Activated CD4-positive, alpha-beta T cell treated with anti-CD3 and anti-CD28 coated beads, Interleukin-2, amount 50 U/mL, for 4 hours (primary cell): ENCODE measurements at regions not wholly inside any gene's neighbourhood (a gene's known extent, or its start where the extent isn't known, plus 50 kb on each side); places are given as distances from the start of the nearest gene placed in this dataset.

ENCODE experiments used
- DNase-seq, 2 experiments: peaks; one replicate each; pipeline ENCODE4 v3.0.0-alpha.2; 2020

DNA sequence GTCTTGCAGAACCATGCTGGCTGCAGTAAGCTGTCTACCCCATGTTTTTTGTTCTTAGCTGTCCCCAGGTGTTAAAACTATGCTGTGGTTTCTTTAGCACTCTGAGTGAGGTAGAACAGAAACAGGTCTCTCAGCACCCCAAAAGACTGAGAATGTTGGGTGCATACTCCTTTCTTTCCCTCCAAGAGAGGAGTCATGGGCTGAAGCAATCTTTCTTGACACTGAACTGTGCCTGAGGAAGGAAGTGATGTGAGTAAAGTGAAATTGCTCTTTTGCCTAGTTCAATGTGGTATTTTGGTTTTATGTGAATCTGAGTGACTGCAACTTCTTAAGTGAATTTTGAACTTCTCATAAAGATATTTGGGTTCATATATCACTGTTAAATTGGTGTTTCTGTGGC is 138.0 kb upstream of the MCHR2 start:
- no peak for DNase-seq

DNA sequence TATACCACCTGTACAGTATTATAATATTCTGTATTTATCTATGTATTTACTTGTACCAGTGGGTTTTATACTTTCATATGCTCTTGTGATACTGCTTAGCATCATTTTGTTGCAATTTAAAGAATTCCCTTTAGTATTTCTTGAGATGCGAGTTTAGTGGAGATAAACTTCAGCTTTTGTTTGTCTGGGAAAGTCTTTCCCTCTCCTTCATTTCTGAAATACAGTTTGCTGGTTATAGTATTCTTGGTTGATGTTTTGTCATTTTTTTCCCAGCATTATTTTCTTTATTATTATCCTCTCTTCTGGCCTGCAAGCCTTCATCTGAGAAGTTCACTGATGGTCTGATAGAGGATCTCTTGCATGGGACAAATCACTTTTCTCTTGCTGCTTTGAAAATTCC is 136.6 kb upstream of the MCHR2 start:
- no peak for DNase-seq

DNA sequence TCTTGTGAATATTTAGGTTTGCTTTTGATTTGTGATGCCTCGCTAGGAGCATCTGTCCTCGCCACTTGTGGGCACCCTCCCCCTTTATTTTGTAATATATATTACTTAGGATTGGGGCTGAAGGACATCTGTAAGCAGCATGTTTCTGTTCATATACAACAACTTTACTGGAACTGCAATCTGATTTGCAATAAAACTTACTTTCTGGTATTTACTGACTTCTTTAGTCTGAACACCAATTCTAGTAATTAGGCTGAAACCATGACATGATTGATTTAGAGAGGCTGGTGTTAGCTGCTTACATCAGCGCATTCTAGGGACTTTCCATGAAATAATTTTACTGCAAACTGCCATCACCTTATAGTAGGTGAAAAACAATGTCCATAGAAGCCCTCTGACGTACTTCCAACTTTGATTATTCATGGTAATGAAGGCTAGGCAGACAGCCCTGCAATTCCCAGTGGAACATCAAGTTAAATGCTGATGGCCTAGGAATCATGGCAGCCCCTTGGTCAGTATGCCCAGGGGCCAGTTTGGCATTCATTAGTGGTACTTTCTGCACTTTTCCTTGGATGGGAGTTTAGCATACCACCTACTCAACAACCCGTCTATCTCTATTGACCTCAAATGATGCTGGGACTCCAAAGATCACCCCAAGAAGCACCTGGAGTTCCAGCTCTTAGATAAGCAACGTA is 132.9 kb upstream of the MCHR2 start:
- no peak for DNase-seq

DNA sequence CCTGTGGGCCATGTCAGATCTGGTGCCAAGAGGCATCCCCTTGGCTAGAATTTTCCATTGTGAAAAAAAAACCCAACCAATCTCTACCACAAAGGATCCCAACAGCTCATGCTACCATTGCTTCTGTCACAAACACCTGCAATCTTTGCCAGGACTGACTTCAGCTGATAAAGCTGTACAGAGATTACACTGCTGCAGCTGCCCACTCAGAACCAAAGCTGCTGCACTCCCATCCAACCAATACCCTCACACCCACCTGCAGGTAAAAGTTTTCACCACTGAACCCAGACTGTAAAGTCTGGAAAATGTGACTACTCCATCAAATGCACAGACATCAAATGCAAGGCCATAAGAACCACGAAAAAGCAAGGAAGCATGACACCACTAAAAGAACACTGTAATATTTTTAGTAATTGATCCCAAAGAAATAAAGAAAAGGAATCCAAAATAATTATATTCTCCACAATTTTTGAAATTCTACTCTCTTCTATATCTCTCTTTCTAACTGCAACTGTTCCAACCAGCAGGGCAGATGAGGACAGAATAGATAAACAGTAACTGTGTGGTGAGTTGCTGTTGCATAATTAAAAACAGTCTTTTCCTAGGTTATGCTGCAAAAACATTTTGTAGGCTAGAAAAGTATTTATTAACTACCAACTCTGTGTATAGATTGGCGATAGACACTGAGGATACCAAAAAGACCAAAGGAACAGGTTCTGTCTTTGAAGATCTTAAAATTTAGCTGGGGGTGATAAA is 128.0 kb upstream of the MCHR2 start:
- DNase-seq, result no peak

GRCh38 chr6:100119261-100119660 is 125.2 kb upstream of the MCHR2 start:
- DNase-seq, result no peak

DNA sequence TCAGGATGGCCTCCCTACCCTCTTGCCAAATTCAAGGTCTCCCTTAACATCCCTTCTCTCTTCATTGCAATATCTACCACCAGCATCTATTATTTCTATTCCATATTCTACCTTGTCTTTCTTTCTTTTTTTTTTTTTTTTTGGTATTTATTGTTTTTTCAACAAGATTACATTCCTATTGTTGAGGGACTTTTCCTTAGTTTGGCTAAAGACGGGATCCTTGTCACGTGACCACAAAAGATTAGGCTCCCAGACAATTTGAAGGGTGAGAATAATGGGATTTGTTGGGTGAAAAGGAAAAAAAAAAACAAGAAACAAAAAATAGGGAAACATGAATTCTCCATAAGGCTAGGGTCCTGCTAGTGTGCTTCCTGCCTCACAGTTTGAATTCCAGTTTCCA is 124.3 kb upstream of the MCHR2 start:
- no peak for DNase-seq

GRCh38 chr6:100117680-100118079 is 123.7 kb upstream of the MCHR2 start:
- no peak for DNase-seq

DNA sequence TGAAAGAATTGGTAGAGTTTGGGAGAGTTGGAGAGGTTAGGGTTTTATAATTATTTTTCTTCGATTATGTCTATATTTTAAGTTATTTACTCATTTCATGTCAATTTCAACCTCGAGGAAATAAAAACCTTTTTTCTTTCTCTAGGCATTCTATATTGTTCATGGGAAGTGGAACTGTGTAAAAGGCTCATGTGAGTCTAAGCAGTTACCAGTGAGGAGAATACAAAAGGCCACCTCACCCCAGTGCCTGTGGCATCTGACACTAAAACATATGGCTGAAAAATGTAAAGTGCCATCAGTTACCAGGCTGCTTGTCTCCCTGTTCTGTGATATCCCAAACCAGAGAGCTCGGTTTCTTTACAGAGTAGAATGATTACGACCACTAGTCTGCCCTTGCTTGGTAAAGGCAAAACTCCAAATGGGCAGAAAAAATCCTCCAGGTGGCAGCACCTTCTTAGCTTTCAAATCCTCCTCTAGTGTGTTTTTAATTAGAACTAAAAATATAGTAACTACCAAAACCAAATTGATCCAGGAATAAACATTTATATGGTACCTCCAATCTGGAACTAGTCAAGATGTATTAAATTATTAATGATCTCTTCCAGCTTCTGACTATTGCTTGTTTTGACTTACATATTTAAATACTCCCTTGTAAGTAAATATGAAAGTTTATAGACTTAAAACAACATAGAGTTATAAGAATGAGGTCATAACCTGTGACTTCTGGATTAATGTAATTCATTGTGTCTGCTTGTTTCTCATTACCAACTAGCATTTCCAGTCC is 122.6 kb upstream of the MCHR2 start:
- no peak for DNase-seq

DNA sequence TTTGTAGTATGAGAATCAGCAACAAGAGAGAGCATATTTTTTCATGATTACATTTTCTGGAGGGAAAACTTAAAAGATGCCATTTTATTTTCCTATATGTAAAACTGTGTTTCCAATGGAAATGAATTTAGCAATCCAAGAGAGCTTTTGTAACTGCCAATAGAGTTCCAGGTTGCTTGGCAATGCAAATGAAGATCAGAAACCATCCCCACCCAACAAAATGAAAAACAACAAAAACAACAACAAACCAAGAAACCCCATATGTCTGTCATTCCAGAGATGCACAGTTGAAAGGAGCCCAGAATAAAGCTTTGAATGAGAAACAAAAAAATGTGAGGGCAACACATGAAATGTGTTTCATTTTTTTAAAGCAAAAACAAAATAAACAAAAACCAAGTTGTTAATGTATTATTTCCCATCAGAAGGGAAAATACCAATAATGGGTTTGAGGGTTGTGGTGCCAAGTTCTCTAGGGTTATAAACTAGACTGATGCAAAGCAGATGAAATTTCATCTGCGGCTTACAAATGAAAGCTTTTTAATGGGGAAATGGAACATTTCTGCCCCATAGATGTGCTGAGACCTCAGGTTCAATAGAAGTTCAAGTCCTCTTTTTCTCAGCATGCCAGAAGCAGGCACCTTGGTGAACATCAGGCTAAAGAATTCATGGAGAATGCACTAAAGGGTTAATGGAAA is 121.5 kb upstream of the MCHR2 start:
- no peak for DNase-seq

GRCh38 chr6:100112855-100113508 is 119.0 kb upstream of the MCHR2 start:
- DNase-seq, result no peak

GRCh38 chr6:100105919-100106529 is 112.0 kb upstream of the MCHR2 start:
- DNase-seq, result no peak

DNA sequence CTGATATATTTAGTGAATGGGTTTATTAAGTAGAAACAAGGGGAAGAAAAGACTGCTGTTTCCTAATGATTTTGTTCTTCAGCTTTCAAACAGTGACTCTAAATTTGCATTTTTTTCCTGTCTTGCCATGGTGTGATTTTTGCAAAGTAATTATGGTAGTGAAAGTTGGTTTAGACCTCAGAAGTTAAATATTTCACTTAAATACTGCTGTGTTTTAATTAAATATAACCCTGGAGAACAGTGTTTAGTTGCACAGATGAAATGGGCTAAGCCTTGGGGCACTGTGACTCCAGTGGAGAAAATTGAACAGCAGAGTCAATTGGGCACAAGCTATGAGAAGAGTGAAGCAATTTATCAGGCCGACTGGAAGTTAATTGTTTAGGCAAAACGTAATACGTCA is 111.1 kb upstream of the MCHR2 start:
- no peak for DNase-seq

DNA sequence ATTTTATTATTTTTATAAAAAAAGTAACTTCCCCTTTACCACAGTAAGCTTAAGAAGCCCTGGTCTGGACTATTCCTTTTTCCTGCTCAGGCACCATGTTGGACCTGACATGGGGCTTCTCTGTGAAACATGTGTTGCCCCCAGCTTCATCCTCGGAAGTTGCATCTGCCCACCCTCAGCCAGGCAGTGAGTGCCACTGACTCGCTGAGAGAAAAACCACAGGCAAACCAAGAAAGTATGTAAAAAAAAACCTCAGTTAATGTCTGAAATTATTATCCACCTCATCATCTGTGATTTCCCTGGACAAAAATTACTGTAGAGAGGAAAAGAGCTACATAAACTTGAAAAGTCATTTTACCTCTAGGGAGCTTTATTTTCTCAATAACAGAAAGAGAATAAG is 109.9 kb upstream of the MCHR2 start:
- no peak for DNase-seq

GRCh38 chr6:100103194-100103593 is 109.2 kb upstream of the MCHR2 start:
- DNase-seq, result no peak

DNA sequence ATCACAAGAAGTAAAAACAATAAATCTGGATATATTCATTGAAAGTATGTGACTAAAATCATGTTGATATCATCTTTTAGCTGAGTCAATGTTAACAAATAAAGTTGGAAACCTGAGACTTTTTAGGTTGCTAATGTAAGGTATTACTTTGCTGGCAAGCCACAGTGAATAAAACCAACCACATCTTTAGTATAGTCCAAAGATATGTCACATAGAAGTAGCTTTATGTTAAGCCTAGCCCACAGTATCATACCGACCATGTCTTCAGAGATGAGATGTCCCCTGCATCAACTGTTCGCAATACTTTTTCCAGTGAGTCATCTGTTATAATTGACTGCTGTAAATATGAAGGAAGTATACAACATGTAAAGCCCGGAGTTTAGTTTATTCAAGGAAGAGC is 107.6 kb upstream of the MCHR2 start:
- no peak for DNase-seq

- no peak for DNase-seq
These were observed 106.8 kb upstream of the MCHR2 start for GRCh38 chr6:100100776-100101175.

DNA sequence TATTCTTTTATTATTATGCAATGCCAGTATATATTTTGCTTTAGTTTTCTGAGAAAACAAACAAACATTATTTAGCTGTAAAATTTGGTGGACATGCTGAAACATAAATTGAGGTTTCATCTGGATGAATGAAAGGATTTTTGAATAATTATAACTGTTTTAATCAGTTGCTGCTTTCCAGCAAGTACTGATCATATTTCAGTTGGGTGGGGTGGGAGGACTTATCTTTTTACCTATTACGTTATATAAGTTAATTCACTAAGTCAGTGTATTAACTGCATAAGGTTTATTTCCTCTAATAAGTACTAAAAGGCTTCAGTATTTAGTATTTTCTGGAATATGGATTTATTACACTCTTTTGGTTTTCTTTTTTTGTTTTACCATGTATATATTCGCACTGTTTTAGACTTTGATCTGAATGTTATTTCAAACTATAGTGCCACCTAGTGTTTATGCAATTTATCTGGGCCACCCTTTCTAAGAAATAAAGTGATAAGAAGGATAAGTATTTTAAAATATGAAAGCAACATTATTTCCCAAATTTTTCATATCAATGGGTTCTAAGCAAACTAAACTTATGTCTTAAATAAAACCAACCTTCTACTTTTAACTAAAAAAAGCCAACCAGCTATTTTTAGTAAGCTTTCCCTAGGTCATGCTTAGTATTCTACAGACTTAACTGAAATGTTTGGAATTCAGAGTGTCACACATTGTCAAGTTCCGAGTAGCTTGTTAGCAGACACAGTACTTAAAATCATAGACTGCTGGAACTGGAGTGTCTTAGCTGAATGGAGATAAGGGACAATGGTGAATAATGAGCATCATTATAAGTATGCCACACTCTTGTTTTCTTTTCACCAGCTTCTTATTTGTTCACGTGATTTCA is 105.4 kb upstream of the MCHR2 start:
- DNase-seq, result no peak

DNA sequence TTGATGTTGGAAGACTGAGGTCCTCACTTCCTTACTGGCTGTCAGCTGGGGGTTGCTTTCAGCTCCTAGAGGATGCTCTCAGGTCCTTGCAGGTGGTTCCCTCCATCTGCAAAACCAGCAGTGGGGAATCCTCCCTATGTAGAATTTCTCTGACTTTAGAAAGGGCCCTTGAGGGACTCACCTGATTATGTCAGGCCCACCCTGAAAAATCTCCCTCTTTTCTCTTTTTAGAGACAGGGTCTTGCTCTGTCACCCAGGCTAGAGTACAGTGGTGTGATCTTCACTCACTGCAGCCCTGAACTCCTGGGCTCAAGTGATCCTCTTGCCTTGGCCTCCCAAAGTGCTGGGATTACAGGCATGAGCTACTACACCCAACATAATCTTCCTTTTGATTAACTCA is 102.9 kb upstream of the MCHR2 start:
- DNase-seq, result no peak

DNA sequence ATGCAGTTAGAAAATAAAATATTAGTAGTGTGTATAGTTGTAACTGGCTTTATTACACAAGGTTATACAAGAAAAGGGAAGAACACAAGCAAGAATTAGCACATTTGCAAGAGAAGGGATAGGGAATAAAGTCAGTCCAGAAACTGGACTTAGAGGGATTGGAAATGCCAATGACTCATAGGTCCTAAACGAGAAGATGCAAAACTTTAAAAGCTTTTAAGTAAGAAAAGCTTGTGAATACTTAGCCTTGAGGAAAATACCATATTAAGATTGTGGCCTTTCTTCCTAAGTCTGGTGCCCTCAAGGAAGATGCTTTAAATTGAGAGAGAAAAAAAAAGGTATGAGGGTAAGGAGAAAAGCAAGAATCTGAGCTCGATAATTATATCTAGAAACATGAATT is 102.3 kb upstream of the MCHR2 start:
- DNase-seq, result no peak

DNA sequence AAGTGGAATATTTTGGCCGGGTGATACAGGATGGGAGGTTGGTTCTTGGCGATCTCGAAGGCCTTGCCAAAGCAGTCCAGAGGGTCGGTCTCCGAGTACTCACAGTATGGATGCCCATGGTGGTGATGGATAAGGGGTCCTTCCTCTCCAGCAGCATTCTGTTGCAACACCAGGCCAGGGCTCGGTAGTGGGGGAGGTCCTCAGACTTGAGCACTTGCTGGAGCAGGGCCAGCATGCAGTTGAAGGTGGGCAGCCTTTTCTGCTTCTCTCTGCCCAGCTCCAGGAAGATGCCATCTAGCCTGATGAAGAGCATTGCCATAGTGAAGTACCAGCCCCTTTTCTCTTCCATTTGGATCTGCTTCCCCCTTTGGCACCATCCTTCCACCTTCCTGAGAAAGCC is 99.4 kb upstream of the MCHR2 start:
- no peak for DNase-seq

DNA sequence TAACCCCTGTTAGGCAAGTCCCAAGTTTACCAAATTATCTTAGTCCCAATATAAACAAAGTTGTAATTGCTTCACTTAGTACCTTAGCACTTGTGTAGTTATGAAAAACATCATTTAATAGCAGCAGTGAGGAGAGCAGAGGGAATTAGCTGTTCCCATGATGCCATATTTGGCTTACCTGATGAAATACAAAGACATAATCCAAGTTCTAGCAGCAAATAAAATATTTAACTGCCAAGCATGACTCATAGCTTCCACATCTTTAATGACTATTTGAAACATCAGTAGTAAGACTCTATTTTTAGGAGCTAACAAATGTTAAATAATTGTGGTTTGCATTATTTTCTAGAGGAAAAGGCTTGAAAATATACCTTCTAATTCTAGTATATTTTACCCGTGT is 94.0 kb upstream of the MCHR2 start:
- DNase-seq, result no peak
